LNCAP (cell line): ENCODE measurements at regions not wholly inside any gene's neighbourhood (a gene's known extent, or its start where the extent isn't known, plus 50 kb on each side); places are given as distances from the start of the nearest gene placed in this dataset.

ENCODE experiments used
- TF ChIP-seq, protein P1 (sequence below): fragments of 450-650 bp; IDR thresholded peaks from 2 replicates; pipeline ENCODE4 v1.5.1; 2017; ENCODE audit warnings: mild to moderate bottlenecking

DNA sequence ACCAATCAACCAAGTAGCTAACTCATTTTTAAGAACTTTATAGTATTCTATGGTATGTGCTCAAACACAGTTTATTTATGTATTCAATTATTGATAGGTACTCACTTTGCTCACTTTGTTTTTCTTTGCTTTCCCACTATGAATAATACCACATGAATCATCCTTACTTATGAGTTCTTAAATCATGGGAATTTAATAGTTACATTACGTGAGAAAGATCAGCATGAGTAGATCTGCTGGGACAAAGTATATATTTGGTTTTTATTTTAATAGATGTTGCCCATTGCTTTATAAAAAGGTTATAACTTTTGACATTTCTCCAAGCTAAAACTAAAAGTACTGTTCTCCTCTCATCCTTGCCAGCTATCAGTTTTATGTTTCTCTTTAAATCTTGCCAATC is 390.7 kb downstream of the LRATD1 start:
- TF ChIP-seq, protein P1, sequence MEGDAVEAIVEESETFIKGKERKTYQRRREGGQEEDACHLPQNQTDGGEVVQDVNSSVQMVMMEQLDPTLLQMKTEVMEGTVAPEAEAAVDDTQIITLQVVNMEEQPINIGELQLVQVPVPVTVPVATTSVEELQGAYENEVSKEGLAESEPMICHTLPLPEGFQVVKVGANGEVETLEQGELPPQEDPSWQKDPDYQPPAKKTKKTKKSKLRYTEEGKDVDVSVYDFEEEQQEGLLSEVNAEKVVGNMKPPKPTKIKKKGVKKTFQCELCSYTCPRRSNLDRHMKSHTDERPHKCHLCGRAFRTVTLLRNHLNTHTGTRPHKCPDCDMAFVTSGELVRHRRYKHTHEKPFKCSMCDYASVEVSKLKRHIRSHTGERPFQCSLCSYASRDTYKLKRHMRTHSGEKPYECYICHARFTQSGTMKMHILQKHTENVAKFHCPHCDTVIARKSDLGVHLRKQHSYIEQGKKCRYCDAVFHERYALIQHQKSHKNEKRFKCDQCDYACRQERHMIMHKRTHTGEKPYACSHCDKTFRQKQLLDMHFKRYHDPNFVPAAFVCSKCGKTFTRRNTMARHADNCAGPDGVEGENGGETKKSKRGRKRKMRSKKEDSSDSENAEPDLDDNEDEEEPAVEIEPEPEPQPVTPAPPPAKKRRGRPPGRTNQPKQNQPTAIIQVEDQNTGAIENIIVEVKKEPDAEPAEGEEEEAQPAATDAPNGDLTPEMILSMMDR, result no peak

DNA sequence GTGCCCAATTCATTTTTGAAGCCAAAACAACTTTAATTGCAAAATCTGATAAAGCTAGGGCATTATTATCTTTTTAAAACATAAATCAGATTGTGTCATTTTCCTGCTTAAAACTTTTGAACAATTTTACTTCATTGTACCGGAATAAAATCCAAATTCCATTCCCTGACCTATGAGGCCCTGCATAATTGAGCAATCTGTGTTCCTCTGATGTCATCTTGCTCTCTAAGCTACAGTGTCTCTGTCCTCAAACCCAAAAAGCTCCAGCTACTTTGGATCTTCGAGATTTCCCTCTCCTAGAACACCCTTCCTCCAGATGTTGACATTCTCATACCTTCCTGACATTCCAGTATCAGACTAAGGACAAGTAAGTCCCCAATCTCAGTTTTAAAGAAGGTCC is 395.9 kb downstream of the LRATD1 start:
- TF ChIP-seq, protein P1, result no peak

DNA sequence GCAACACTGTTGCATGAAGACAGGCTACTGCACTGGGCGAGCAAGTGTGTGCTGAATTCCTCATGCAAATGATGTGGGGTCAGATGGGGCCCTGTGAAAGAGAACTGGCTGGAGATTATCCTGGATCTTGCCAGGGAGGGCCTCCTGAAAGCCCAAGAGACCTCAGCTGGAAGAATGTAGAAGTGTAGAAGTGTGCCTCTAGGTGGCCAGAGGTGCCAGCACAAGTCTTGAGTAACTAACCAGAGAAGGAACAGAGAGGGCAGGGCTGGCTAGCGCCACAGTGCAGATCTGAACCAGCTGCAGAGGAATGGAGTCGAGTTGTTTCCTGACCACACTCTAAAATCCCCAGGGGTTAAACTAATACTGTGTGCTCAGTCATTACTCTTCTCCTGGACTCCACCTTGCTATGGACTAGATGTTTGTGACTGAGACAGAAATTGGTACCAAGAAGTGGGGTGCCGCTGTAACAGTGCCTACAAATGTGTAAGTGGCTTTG is 399.3 kb downstream of the LRATD1 start:
- TF ChIP-seq, protein P1, result no peak

DNA sequence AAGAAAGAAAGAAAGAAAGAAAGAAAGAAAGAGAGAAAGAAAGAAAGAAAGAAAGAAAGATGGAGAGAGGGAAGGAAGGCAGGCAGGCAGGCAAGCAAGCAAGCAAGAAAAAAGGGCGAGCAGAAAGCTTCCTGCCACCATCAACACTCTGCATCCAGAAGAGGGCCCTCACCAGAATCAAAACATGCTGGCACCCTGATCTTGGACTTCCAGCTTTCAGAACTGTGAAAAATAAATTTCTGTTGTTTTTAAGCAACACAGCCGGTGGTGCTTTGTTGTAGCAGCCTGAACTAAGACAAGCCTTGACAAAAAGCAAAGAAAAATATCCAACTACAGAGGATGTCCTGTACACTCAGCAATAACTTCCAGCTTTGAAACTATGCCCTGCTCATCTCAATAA is 401.7 kb downstream of the LRATD1 start:
- TF ChIP-seq, protein P1, result no peak

DNA sequence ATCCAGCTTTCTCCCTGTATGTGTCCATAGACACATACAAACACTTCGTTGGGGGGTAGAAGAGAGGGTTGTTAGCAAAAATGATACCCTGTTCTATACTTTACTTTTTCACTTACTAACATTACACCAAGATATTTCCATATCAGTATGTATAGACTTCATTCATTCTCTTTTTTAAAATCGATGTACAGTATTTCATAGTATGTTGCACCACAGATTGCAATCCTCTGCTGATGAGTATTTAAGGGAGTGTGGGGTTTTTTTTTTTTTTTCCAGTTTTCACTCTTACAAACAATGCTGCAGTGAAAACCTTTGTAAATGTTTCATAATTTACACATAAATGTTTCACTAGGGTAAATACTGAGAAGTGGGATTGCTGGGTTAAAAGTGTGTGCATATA is 402.3 kb downstream of the LRATD1 start:
- TF ChIP-seq, protein P1, result no peak

DNA sequence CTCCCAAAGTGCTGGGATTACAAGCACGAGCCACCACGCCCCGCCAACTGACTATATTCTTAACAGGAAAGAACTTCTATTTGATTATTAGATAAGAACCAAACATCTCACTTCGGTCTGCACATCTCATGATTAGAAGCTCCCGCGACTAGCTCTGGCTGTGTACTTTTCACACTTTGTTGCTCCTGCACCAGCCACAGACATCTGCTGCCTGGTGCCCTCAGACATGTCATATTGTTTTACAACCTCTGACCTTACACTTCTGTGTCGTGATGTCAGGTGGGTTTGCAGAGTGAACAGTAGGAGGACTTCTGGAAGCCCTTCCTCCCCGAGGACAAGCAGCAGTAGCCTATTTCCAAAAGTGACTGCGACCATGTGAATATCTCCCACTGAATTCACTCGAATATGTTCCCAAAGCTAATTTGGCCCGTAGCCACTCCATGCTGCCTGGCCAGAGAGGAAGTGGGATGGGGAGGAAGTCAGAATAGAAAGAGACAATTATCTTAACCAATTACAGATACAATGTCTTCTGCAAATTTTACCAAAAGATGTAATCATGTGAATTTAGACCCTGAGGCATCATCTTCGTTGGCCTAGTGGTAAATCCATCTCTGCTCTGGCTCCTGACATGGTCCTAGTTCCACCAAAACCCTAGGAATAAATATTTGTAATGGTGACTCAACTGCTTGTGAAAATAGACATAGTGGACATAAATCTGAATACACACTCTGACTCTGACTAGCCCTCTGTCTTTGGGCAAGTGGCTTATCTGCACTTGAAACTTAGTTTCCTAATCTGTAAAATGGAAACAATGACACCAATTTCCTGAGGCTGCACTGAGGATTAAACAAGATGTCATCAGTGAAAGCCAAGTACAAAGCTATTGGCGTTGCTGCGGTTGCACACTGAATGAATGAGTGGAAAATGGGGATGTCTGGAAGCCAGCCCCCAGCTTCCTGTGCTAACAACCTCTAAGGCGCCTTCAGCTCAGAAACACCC is 406.1 kb downstream of the LRATD1 start:
- TF ChIP-seq, protein P1, result no peak

DNA sequence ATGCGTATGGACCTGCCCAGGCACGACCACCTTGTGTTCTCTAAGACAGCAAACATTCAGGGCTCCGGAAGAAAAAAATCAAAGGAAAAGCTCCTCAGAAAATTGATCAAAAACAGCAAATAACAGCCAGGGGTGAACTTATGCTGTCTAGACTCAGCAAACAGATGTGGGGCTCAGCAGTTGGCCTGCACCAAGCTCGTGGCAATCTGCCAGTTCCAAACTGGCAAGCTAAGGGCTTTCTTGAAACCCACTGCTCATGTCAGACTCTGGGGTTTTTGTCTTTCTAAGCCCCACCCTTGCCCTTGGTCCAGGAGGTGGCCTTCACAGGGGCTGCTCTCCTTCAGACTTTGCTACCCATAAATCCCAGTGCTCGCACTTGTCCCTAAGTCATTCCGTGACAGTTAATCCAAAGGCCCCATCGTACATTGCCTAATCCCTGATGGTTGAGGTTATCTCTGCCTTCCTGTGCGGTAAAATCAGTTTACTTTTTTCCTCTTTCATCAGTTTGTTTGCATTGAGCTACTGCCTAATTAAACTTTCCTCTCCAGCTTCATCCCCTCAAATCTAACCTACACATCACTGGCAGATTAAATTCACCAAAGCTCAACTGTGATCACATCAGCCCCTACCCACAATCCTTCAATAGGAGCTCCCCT is 408.0 kb downstream of the LRATD1 start:
- TF ChIP-seq, protein P1, result no peak
